Fibroblast of skin of left biceps (primary cell): ENCODE measurements at regions not wholly inside any gene's neighbourhood (a gene's known extent, or its start where the extent isn't known, plus 50 kb on each side); places are given as distances from the start of the nearest gene placed in this dataset.

Source experiments
- DNase-seq, 2 experiments: peaks; one replicate each; pipeline ENCODE4 v3.0.0-alpha.2; 2013; ENCODE audit warnings: low read depth in 2 of 2

DNA sequence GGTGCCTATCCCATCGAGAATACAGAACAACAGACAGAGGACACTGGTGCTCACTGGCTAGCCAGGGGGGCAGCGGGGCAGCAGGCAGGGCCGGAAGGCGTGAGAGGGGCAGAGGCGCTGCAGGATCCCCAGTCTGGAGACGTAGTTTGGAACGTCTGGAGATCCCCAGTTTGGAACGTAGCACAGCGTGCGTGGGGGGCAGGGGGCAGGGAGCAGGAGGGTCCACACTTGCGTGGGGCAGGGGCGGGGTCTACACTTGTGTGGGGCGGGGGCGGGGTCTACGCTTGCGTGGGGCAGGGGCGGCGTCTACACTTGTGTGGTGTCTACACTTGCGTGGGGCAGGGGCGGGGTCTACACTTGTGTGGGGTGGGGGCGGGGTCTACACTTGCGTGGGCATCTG lies 107.2 kb downstream of the DACT2 start:
- DNase-seq: no peak

DNA sequence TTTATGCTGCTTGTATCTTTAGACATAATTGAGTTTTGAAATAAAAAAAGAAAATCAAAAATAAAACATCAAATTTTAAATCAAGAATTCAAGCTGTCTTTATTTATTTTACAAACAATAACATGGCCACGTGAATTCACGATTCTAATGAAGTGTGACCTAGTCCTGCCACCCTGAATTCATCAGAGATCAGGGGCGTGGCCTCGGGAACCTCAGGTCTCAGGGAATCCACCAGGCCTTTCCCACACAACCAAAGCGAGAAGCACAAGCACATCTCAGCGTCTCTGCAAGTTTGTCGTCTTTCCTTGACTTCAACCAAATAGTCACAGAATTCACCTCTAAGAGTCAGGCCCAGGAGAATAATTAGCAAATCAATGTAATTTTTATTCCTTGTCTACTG lies 107.9 kb downstream of the DACT2 start:
- DNase-seq: no peak

DNA sequence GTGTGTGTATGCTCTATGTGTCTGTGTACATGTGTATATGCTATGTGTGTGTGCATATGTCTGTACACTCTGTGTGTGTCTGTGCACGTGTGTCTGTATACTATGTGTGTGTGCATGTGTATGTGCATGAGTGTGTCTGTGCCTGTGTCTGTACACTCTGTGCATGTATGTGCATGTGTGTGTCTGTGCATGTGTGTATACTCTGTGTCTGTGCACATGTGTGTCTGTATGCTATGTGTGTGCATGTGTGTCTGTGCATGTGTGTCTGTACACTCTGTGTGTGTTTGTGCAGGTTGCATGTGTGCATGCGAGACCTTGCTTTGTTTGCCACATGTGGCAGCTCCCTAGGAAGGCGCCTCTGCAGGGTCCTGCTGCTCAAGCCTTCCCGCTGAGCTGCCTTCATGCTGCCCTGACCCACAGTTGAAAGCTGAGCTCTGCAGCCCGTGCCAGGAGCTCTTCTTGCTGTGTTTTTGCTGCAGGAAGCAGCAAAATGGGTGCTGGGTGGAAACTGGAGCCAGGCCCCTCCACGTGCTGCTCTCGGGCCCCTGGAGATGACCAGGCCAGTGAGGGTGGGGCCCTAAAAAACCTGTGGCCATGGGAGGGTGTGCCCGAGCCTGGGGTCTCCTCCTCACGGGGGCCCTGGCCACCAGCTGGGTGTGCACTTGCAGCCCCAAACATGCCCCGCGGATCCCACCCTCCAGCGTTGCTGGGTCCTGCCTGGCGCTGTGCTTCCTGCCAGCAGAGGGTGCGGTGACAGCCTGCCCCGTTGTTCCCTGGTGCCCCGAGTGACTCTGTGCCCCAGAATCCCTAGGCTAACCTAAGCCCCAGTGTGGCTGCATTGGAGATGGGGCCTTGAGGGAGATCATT lies 109.1 kb downstream of the DACT2 start:
- DNase-seq: no peak

DNA sequence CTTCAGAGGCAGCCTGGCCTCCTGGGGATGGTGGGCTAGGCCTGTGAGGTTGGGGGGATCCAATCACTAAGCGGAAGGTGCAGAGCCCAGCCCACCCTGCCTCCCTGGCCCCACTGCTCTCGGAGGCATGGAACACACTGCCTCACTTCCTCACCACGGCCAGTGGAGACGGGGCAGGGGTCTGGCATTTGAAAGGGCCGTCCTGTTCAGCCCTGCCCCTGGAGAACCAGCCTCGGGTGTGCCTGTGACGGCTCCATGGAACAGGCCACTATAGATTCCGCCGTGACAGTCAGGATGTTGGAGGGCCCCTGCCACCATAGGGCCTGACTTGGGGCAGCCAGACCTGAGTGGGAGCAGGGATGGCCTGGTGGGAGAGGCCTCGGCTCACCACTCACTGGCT lies 110.2 kb downstream of the DACT2 start:
- no peak for DNase-seq

DNA sequence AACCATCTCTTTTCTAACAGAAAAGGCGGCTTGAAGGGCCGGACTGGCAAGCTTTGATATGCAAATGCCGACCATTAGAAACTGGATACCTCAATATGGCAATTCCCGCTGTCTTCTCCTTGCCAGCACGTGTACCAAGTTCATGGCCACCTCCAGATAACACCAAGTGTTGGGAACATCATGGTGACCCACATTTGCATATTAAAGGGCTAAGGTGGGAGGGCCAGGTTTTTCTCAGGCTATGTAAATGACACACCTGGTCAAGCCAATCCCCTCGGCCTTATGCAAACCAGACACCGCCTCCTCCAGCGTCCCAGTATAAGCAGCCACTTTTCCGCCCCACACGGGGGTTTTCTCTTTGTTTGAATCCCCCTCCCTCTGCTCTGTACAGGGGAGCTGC lies 110.7 kb downstream of the DACT2 start:
- no peak for DNase-seq

DNA sequence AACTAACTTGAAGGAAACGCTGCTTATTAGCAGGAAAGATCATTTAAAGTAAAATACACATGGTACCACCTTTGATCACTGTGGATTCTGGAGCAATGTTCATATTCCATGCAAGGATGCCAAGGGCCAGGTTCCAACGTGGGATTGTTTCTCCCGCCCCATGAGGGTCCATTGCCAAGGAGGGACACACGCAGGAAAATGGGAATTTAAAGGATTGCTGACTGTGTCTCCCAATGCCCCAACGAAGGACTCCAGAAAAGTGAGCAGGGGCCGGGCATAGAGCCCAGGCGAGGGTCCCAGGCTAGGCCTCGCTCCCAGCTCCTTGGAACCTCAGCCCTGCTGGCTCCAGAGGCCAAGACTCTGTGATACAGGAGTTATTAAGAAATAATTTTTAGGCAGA lies 111.2 kb downstream of the DACT2 start:
- DNase-seq: no peak

DNA sequence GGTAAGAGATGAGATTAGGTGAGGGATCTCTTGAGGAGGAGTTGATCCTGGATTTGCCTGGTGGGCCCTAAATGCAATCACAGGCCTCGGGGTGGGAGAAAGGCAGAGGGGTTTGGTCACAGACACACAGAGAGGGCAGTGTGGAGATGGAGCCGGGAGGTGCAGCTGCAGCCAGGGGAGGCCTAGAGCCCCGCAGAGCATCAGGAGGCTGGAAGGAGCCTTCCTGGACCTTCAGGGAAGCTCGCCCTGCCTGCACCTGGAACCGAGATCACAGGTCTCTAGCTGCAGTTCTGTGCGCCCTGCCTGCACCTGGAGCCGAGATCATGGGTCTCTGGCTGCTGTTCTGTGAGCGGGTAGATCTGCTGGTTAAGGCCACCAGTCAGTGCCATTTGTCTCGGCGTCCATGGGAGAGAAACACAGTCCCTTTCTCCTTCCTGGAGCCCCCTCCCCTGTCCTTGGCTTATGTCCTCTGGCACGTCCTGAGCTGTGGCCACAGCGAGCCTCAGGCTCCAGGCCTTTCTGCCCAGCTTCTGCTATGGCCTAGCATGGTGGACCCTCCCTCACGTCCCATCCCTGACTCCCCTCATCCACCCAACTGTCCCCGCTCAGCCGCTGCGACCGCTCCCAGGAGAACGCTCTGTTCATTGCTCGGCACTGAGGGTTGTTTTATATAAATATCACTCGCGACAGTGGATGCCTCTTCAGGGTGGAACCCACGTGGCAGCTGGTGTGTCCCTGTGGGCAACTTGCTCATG lies 112.0 kb downstream of the DACT2 start:
- no peak for DNase-seq

DNA sequence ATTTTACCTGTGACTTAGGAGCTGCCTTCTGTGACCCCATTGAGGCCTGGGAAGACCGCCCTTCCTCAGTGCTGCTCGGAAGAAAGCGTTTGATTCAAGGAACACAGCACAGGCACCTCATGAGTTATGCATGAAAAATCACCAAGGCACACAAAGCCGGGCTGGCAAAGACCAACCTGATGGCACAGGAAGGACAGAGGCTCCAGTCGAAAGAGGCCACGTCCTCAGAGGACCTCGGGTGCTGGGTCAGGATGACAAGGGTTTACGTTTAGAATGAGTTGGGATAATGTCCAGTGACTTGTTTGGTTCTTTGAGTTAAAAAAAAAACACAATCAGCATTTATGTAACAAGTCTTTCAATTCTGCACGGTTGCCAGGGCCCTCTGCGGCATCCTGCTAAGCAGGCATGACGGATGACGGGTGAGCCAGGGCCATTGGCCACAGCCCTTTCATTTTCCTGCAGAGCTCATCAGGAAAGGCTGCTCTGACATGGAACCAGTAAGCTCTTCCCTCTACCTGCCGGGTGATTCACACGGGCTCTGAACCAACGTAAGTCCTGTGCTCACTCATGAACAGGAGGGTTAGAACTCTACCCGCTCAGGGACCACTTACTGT lies 112.8 kb downstream of the DACT2 start:
- no peak for DNase-seq

DNA sequence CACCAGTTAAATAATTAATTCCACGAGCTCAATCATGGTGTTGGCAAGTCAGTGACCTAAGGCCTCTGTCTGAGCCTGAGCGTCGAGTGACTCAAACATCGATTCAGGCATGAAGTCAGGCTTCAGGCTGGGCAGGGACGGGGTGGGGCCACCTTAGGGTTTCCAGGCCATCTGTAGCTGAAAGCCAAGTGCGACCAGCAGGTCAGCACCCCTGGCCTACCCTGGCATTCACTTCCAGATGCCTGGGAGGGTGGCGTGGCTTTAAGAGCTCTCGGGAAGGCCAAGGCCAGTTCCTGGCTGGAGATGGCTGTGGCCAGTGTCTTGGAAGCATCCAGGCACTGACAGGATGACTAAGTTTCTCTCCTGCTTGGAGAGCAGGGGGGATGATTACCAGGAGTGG lies 113.4 kb downstream of the DACT2 start:
- DNase-seq: no peak

DNA sequence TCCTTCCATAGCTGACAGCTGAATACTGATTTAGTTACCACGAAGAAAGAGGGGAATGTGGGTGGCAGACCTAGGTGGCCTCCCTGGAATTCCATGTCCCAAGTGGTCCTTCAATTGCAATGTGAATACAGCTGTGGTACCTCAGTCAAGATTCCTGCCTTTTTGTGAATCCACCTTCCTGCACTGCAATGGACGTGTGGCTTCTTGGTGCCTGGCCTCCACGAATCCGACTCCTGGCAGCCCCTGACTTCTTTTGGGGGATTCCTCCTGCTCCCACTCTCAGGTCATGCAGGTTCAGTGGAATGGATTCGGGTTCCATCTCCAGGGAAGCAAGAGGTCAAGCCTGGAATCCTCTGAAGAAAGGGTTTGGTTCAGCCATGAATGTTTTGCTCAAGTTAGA lies 117.8 kb downstream of the DACT2 start:
- DNase-seq: no peak

DNA sequence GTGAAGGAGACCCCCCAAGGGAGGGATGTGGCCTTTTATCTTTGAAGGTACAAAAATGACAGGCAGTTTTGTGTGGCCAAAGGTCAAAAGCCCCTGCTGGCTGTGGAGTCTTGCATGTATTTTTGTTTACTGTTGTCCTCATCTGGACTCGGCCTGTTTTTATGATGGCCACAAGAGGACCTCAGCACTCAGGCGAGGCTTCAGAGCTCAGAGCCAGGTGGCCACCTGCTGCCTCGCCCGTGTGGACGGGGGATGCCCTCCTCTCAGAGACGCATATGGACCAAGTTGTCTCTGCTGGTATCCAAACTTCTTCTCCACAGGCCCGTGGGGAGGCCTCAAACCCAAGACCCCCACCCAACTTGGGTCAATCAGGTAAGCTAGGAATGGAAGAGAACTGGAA lies 118.2 kb downstream of the DACT2 start:
- no peak for DNase-seq

DNA sequence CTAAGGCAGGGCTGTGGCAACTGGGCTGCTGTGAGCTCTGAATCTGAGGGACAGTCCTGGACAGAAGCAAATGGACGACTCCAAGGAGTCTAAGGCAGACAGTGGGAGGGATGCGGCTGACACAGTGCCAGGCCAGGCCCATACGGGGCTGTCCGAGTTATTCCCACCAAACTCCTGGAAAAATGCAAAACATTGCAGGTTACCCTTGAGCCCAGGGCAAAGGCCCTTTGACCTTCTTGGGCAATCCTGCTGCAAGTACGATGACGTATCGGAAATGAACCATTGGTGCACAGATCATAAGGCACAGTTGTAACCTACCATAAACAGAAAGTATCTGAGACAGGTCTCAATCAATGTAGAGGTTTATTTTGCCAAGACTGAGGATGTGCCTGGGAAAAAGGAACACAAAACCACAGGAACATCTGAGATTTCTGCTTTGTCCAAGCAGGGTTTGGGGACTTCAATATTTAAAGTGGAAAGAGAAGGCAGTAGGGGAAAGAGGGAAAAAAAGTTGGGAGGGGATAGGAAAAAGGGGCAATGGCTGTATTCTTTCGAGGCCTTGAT lies 118.9 kb downstream of the DACT2 start:
- no peak for DNase-seq

DNA sequence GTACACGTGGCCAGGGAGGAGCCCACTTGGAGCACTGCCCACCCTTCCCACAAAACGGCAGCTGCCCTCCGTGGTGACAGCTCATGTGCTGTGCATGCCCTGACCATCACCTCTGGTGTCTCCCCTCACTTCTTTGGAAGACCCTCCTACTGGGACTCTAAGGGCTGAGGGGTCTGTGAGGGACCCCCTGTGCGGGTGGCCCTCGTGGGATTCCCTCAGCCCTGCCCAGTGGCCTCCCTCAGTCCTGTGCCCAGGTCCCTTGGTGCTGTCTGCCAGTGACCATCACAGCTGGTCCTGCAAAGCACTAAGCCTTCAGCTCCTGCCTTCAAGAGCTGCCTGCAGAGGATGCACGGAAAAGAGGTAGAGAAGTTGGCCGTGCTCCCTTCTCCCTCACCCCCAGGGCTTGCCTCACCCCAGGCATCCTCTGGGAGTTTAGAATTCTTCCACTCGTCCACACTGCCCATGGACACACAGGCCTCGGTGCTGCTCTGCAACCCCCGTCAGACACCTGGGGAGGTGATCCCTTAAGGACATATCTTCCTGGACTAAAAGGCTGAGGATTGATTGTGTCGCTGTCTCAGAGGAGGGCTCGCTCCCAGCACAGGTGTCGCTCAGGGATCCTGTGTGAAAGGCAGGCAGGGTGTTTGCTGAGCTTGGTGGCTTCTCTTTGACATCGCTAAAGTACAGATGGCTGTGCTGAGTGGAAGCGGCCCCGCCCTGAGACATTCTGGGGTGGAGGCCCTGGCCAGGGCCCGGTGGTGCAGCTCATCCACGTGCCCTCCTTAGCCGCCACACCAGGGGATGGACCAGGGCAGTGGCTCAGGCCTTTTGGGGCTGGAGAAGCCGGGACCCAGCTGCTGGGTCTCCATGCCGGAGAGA lies 119.5 kb upstream of the FRMD1 start:
- no peak for DNase-seq

DNA sequence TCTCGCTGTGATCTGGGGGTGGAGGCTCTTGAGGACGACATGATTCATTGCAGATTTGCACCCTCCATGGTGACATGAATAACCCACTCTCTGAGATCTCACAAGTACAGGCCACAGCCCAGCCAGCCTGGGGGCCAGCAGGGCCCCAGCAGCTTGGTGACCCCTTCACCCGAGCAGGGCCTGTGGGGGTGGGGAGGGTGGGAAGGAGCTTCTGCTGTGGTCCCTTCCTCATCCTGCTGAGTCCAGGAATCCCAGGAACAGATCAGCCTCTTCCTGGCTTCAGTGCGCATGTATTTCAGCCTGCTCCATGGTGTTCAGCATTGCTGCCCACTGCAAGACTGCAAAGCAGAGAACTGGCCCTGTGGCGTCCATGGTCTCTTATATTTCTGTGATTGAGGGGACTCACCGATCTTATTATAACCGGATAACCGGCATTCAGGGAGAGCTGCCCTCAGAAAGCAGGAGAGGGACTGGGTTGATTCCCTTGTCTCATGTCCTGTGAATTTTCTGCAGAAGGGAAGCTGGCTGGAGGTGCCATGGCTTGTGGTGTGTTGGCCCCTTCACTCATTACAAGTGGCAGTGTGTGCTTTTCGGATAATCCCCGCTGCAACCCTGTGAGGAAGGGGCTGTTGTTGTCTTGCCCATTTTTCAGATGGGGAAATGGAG lies 118.8 kb upstream of the FRMD1 start:
- no peak for DNase-seq

DNA sequence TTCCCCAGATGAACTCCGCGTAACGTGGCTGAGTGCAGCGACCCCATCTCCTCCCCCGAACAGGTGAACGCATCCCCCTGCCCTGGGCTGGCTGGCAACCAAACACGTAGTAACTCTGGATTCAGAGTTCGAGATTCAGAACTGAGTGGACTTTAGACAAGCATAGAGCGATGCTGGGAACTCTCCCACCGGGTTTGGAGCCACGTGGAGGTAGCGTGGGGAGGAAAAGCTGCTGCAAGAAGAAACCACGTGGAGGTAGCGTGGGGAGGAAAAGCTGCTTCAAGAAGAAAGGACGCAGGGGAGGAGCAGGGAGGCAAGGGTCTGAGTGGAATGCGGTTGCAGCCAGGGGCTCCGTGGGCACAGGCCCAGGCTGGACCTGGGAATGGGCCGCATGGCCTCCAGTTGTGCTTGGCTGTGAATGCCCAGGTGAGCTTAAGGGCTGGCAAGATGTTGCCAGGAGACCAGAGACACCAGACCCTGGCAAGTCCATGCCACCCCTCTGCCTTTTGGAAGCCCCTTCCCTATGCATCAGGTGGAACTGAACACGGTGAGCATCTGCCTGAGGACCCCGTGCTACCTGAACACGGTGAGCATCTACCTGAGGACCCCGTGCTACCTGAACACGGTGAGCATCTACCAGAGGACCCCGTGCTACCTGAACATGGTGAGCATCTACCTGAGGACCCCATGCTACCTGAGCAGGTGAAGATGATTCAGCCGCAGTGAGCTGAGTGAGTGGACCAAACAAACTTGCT lies 118.0 kb upstream of the FRMD1 start:
- no peak for DNase-seq

DNA sequence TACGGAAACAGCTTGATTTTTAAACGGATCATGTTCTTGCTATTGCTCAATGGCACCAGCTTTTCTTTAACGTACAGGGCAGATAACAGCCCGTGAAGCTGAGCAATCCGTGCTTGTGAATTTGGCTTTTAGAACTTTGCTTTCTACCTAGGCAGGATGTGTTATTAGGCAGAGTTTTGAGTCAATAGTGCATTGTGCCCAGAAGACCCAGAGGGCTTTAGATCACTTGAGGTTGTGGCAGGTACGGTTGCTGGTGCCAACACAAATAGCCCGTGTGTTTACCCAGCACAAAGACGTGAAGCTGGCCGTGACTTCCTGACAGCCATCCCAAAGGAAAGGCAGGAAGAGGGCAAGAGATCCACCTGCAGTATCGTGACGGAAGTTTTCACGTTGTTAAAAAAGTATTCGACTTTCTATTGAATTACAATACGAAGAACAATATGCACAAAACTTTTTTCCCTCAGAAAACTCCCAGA lies 117.4 kb upstream of the FRMD1 start:
- no peak for DNase-seq

DNA sequence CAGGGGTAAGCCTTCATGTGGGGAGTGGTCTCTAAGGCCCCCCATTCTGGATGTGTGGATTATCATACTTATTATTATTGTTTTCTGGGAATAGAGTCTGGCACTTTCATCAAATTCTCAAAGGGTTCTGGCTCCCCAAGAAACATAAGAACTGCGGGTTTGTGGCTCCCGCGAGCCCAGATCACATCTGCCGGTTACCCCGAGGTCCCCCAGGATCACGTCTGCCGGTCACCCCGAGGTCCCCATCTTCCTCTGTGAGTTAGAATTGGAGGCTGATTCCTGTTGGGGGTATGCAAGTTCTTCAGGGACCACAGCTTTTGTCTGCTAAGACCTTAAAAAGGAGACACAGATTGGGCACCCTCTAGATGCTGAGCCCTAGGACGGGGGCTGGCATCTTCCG lies 116.7 kb upstream of the FRMD1 start:
- DNase-seq: no peak

DNA sequence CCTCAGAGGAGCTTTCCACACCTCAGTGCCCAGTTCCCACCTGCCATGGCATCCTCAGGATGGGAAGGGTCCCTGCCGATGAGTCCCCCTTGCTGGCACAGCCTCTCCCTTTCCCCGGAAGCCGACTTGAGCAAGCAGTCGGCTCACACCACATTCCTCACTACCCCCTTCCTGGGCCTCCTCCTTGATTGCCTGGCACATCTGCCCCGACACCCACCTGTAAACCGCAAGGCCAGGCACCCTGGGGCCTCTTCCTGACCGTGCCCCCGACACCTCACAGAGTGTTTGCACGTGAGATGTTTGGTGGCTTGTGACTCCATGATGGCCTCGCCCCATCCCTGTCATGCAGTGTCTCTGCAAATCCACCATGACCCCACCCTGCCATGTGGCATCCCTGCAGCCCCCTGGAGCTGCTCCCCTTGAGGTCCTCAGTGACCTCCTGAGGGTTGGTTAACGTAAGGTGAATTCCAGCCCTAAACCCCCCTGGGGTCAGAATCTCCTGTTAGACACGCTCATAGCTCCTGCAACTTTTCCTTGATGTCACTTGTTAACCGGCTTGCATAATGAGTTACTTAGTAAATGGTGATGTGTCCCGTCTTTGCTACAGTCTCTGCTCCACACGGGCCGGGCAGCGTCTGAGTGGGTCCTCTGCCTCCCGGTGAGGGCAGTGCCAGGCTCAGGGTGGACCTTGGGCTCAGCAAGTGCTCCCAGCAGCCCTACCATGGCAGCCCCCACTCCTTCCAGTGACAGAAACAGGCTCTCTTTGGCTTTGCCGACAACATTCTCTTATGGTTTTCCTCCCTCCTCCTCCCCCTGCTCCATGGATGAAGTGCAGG lies 115.9 kb upstream of the FRMD1 start:
- DNase-seq: no peak
